KMS-11 (cell line): ENCODE measurements at regions not wholly inside any gene's neighbourhood (a gene's known extent, or its start where the extent isn't known, plus 50 kb on each side); places are given as distances from the start of the nearest gene placed in this dataset.
"Not testable (repeated sequence)": the region's sequence is repeated elsewhere in the genome, so short reads cannot be mapped to it uniquely, and the experiment has no call there.

ENCODE experiments used
- H2AFZ ChIP-seq: fragments of 200-600 bp; sonication (generic); 2 replicates; pipeline ENCODE4 v1.6.1; 2016; ENCODE audit warnings: antibody characterized with exemption, mixed run types, low read depth
- H3K27ac ChIP-seq: fragments of 200-600 bp; sonication (generic); 2 replicates; pipeline ENCODE4 v1.6.1; 2016; ENCODE audit warnings: mild to moderate bottlenecking, mixed run types
- H3K27me3 ChIP-seq: fragments of 200-600 bp; sonication (generic); 2 replicates; pipeline ENCODE4 v1.6.1; 2017; ENCODE audit warnings: mild to moderate bottlenecking, low read depth, mixed run types, moderate library complexity; ENCODE audit not compliant: insufficient read depth
- H3K36me3 ChIP-seq: fragments of 200-600 bp; sonication (generic); 2 replicates; pipeline ENCODE4 v1.6.1; 2017; ENCODE audit warnings: mild to moderate bottlenecking, mixed run types; ENCODE audit not compliant: insufficient read depth
- H3K4me1 ChIP-seq: fragments of 200-600 bp; sonication (generic); 2 replicates; pipeline ENCODE4 v1.6.1; 2016; ENCODE audit warnings: mild to moderate bottlenecking, low read depth, mixed run types; ENCODE audit not compliant: poor library complexity, severe bottlenecking
- H3K4me2 ChIP-seq: fragments of 200-600 bp; sonication (generic); 2 replicates; pipeline ENCODE4 v1.7.0; 2016; ENCODE audit warnings: mild to moderate bottlenecking, mixed run types
- H3K4me3 ChIP-seq: fragments of 200-600 bp; sonication (generic); IDR thresholded peaks from 2 replicates; pipeline ENCODE4 v1.6.1; 2017; ENCODE audit warnings: low read depth, low read length, mixed read lengths; ENCODE audit not compliant: insufficient read depth
- H3K79me2 ChIP-seq: fragments of 200-600 bp; sonication (generic); 2 replicates; pipeline ENCODE4 v1.6.1; 2016; ENCODE audit warnings: low read depth, mixed run types; ENCODE audit not compliant: insufficient read depth
- H3K9ac ChIP-seq: fragments of 200-600 bp; sonication (generic); 2 replicates; pipeline ENCODE4 v1.6.1; 2016; ENCODE audit warnings: mild to moderate bottlenecking, mixed run types
- H4K20me1 ChIP-seq: fragments of 200-600 bp; sonication (generic); 2 replicates; pipeline ENCODE4 v1.6.1; 2016; ENCODE audit warnings: mild to moderate bottlenecking, mixed run types; ENCODE audit not compliant: insufficient read depth
- TF ChIP-seq, protein P1 (sequence below): fragments of 200-600 bp; sonication (generic); conservative IDR thresholded peaks from 2 replicates; pipeline ENCODE4 v1.6.1; 2017; ENCODE audit warnings: low read depth, mild to moderate bottlenecking, antibody characterized with exemption, low read length, moderate library complexity, mixed read lengths

DNA sequence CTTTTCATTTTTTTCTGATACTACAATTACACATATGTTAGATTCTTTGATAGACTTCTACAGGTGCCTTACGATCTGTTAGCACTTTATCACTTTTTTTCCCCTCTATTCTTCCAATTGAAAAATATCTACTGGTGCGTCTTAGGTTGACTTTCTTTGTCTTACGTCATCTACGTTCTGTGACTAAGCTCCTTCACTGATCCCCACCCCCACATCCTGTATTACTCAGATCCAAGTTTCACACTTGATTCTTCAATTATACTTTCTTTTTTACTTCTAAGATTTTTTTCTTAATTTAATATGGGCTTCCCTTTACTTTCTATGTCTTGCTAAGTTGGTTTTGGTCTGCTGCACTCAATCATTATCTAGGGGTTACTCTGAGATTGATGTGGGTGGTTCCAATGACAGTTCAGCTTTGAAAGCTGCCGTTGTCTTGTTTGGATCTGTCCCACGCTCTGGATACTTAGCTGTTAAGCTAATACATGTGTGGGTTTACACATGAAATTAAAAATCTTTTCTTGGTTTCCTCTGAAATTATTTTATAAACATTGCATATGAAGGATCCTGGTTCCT, 1321.1 kb downstream of the RAPGEF2 start:
- H3K4me3 ChIP-seq: no peak overlapping the region
- no peaks in the 10 kb centered on the region for H4K20me1 ChIP-seq
- H2AFZ ChIP-seq: no peak overlapping the region
- no peaks in the 10 kb centered on the region for H3K27me3 ChIP-seq
- TF ChIP-seq, protein P1, sequence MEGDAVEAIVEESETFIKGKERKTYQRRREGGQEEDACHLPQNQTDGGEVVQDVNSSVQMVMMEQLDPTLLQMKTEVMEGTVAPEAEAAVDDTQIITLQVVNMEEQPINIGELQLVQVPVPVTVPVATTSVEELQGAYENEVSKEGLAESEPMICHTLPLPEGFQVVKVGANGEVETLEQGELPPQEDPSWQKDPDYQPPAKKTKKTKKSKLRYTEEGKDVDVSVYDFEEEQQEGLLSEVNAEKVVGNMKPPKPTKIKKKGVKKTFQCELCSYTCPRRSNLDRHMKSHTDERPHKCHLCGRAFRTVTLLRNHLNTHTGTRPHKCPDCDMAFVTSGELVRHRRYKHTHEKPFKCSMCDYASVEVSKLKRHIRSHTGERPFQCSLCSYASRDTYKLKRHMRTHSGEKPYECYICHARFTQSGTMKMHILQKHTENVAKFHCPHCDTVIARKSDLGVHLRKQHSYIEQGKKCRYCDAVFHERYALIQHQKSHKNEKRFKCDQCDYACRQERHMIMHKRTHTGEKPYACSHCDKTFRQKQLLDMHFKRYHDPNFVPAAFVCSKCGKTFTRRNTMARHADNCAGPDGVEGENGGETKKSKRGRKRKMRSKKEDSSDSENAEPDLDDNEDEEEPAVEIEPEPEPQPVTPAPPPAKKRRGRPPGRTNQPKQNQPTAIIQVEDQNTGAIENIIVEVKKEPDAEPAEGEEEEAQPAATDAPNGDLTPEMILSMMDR: no peak
- no peak overlapping the region for H3K27ac ChIP-seq
- H3K4me1 ChIP-seq: no peaks in the 10 kb centered on the region
- no peak overlapping the region for H3K4me2 ChIP-seq
- H3K9ac ChIP-seq: no peak overlapping the region
- H3K79me2 ChIP-seq: no peaks in the 10 kb centered on the region
- no peaks in the 10 kb centered on the region for H3K36me3 ChIP-seq

DNA sequence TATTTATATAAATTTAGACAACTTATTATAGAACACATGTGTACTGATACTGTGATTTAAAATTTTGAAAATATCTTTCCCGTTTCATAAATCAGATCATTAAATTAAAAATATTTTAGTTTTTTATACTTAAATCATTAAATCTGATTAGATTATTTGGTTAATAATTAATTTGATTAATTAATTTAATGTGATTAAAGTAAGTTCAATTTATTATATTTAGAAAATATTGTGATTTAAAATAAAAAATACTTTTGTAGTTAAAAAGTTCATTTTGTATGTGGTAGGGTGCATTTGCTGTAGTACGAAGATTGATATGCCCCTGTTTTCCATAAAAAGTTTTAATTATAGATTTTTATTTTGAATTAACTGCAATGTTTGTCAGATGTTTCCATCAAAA, 1323.4 kb downstream of the RAPGEF2 start:
- no peaks in the 10 kb centered on the region for H3K36me3 ChIP-seq
- H3K27ac ChIP-seq: no peak overlapping the region
- no peak overlapping the region for H3K4me3 ChIP-seq
- no peak overlapping the region for H3K4me2 ChIP-seq
- H2AFZ ChIP-seq: no peak overlapping the region
- H3K9ac ChIP-seq: no peak overlapping the region
- H3K4me1 ChIP-seq: no peaks in the 10 kb centered on the region
- H3K27me3 ChIP-seq: no peaks in the 10 kb centered on the region
- no peaks in the 10 kb centered on the region for H4K20me1 ChIP-seq
- TF ChIP-seq, protein P1: no peak
- H3K79me2 ChIP-seq: no peaks in the 10 kb centered on the region

DNA sequence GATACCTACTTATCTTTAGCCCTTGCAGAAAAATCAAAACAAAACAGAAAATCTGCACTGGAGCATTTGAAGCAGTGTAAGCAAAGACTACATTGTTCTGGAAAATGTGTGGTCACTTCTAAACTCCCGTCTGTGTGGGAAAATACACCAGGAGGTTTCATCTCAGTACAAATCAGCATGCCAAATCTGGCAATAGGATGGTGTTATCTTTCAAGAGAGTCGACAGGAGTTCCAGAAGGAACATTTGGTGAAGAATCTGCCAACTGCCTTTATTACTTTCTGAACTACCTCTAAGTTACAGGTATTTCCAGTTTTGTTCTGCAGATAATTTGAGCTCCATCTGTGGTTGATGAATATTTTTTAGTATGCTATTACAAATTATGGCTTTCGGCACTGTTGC, 1348.0 kb downstream of the RAPGEF2 start:
- no peaks in the 10 kb centered on the region for H3K4me1 ChIP-seq
- H3K9ac ChIP-seq: no peak overlapping the region
- H4K20me1 ChIP-seq: no peaks in the 10 kb centered on the region
- no peak overlapping the region for H2AFZ ChIP-seq
- TF ChIP-seq, protein P1: no peak
- no peak overlapping the region for H3K4me3 ChIP-seq
- H3K79me2 ChIP-seq: no peaks in the 10 kb centered on the region
- no peak overlapping the region for H3K4me2 ChIP-seq
- H3K27me3 ChIP-seq: no peaks in the 10 kb centered on the region
- H3K36me3 ChIP-seq: no peaks in the 10 kb centered on the region
- H3K27ac ChIP-seq: no peak overlapping the region

DNA sequence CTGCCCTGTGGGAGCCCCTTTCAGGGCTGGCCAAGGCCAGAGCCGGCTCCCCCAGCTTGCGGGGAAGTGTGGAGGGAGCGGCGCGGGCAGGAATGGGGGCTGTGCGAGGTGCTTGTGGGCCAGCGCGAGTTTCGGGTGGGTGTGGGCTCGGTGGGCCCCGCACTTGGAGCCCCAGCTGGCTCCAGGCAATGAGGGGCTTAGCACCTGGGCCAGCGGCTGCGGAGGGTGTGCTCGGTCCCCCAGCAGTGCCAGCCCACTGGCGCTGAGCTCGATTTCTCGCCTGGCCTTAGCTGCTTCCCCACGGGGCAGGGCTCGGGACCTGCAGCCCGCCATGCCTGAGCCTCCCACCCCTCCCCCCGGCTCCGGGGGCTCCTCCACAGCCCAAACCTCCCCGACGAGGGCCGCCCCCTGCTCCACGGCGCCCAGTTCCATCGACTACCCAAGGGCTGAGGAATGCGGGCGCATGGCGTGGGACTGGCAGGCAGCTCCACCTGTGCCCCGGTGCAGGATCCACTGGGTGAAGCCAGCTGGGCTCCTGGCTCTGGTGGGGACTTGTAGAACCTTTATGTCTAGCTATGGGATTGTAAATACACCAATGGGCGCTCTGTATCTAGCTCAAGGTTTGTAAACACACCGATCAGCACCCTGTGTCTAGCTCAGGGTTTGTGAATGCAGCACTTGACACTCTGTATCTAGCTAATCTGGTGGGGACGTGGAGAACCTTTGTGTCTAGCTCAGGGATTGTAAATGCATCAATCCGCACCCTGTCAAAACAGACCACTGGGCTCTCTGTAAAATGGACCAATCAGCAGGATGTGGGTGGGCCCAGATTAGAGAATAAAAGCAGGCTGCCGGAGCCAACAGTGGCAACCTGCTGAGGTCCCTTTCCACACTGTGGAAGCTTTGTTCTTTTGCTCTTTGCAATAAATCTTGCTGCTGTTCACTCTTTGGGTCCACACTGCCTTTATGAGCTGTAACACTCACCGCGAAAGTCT, 1379.1 kb downstream of the RAPGEF2 start:
- H3K4me3 ChIP-seq, H3K4me1 ChIP-seq, H3K4me2 ChIP-seq, H3K9ac ChIP-seq, H2AFZ ChIP-seq, H3K79me2 ChIP-seq, H3K36me3 ChIP-seq, H3K27me3 ChIP-seq, H3K27ac ChIP-seq, H4K20me1 ChIP-seq: not testable (repeated sequence)
